ENCODE measurements at regions not wholly inside any gene's neighbourhood (a gene's known extent, or its start where the extent isn't known, plus 50 kb on each side); places are given as distances from the start of the nearest gene placed in this dataset.

GRCh38 chr6:12575961-12576360 lies 140.6 kb upstream of the PHACTR1 start:
- peaks cover 7% of the 10 kb centered on the region for H3K4me1 Mint-ChIP-seq

GRCh38 chr6:12576389-12576788 lies 140.2 kb upstream of the PHACTR1 start:
- H3K27ac ChIP-seq (ENCODE audit: low read depth, low read length) = no peak overlapping the region
- H3K27me3 Mint-ChIP-seq (ENCODE audit: insufficient read depth) = no peaks in the 10 kb centered on the region

More at GRCh38 chr6:12575961-12576360, 140.6 kb upstream of the PHACTR1 start:
- peaks cover 5% of the 10 kb centered on the region for H3K4me1 ChIP-seq (ENCODE audit: control insufficient read depth, insufficient read depth, low read length)
- H3K9ac ChIP-seq (ENCODE audit: extremely low read depth, low read length, poor library complexity, severe bottlenecking) = no peak overlapping the region
- H3K9me3 ChIP-seq (ENCODE audit: control insufficient read depth, low read length) = no peaks in the 10 kb centered on the region
- no peak for DNase-seq
- no peak overlapping the region for H3K4me3 ChIP-seq (ENCODE audit: low read length)
- H3K27ac ChIP-seq (ENCODE audit: low read depth, low read length) = no peak overlapping the region
- TF ChIP-seq CTCF (conservative IDR thresholded peaks at IDR 0.05) = no peak
- no peaks in the 10 kb centered on the region for H3K27me3 ChIP-seq (ENCODE audit: control insufficient read depth, insufficient read depth, low read length, poor library complexity, severe bottlenecking)
- no peaks in the 10 kb centered on the region for H3K36me3 ChIP-seq (ENCODE audit: control insufficient read depth, insufficient read depth, low read length)
- Mint-ChIP-seq H3K9me3 (no peaks in the 10 kb centered on the region), H3K27me3 (ENCODE audit: insufficient read depth) (no peaks in the 10 kb centered on the region), H3K36me3 (ENCODE audit: low read depth) (no peaks in the 10 kb centered on the region), H3K27ac (no peak overlapping the region), H3K4me3 (no peak overlapping the region)
- 85 to 97% methylated on average over 3 of the region's 4 CpGs for WGBS, 2 experiments (ENCODE audit: insufficient coverage in 1 of 2, insufficient read length in 1 of 2)

DNA sequence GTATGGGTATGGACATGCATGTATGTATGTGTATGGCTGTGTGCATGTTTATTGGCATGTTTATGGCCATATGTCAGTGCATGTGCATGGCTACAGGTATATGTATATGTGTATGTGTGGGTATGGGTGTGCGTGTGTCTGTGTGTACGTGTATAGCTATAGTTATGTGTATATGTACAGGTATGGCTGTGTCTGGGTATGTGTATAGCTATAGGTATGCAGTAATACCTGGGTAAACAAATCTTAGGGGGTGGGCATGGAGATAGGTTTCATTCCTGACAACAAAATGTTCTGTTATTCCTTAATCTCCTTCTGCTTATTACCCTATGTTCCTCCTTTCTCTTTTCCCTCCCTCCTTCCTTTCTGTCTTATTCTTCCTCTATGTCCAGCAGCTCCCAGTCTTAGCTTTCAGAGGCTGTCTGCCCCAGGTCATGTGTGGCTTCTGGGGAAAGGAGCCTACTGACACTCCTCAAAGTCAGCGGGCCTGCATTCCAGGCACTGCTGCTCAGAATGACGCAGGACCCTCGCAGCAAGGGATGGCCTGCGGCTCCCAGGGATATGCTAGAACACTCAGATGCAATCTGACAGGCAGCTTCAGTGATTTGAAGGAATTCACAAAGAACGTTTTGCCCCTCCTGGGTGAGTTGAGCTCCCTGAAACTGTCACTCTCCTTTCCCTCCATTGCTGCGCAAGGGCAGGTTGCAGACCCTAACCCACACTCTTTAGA lies 139.3 kb upstream of the PHACTR1 start:
- H3K36me3 Mint-ChIP-seq (ENCODE audit: low read depth) = no peaks in the 10 kb centered on the region
- no peaks in the 10 kb centered on the region for H3K9me3 Mint-ChIP-seq
- no peak overlapping the region for H3K4me3 Mint-ChIP-seq
- H3K4me1 ChIP-seq (ENCODE audit: control insufficient read depth, insufficient read depth, low read length) = peaks cover 5% of the 10 kb centered on the region
- H3K9ac ChIP-seq (ENCODE audit: extremely low read depth, low read length, poor library complexity, severe bottlenecking) = no peak overlapping the region
- DNase-seq = no peak
- no peaks in the 10 kb centered on the region for H3K27me3 ChIP-seq (ENCODE audit: control insufficient read depth, insufficient read depth, low read length, poor library complexity, severe bottlenecking)
- no peak overlapping the region for H3K27ac ChIP-seq (ENCODE audit: low read depth, low read length)
- no peak for TF ChIP-seq CTCF (conservative IDR thresholded peaks at IDR 0.05)
- no peaks in the 10 kb centered on the region for H3K27me3 Mint-ChIP-seq (ENCODE audit: insufficient read depth)
- no peak overlapping the region for H3K27ac Mint-ChIP-seq
- peaks cover 7% of the 10 kb centered on the region for H3K4me1 Mint-ChIP-seq
- 60 to 78% methylated on average over 5 to 8 of the region's 8 CpGs for WGBS, 2 experiments (ENCODE audit: insufficient coverage in 1 of 2, insufficient read length in 1 of 2)
- no peaks in the 10 kb centered on the region for H3K36me3 ChIP-seq (ENCODE audit: control insufficient read depth, insufficient read depth, low read length)
- H3K4me3 ChIP-seq (ENCODE audit: low read length) = no peak overlapping the region
- no peaks in the 10 kb centered on the region for H3K9me3 ChIP-seq (ENCODE audit: control insufficient read depth, low read length)

More at GRCh38 chr6:12576389-12576788, 140.2 kb upstream of the PHACTR1 start:
- no peaks in the 10 kb centered on the region for H3K9me3 Mint-ChIP-seq
- Histone ChIP-seq H3K4me3 (ENCODE audit: low read length) (no peak overlapping the region), H3K9me3 (ENCODE audit: control insufficient read depth, low read length) (no peaks in the 10 kb centered on the region), H3K36me3 (ENCODE audit: control insufficient read depth, insufficient read depth, low read length) (no peaks in the 10 kb centered on the region), H3K4me1 (ENCODE audit: control insufficient read depth, insufficient read depth, low read length) (peaks cover 5% of the 10 kb centered on the region), H3K27me3 (ENCODE audit: control insufficient read depth, insufficient read depth, low read length, poor library complexity, severe bottlenecking) (no peaks in the 10 kb centered on the region), H3K9ac (ENCODE audit: extremely low read depth, low read length, poor library complexity, severe bottlenecking) (no peak overlapping the region)
- WGBS, 2 experiments (ENCODE audit: insufficient coverage in 1 of 2, insufficient read length in 1 of 2) = 100% methylated on average over 2 of the region's 2 CpGs; no CpG with 5 or more reads in 1 of the 2 experiments
- no peak overlapping the region for H3K27ac Mint-ChIP-seq
- no peaks in the 10 kb centered on the region for H3K36me3 Mint-ChIP-seq (ENCODE audit: low read depth)
- DNase-seq = no peak
- peaks cover 7% of the 10 kb centered on the region for H3K4me1 Mint-ChIP-seq
- TF ChIP-seq CTCF (conservative IDR thresholded peaks at IDR 0.05) = no peak
- no peak overlapping the region for H3K4me3 Mint-ChIP-seq
